Common myeloid progenitor, CD34-positive (primary cell): ENCODE measurements at regions not wholly inside any gene's neighbourhood (a gene's known extent, or its start where the extent isn't known, plus 50 kb on each side); places are given as distances from the start of the nearest gene placed in this dataset.

ENCODE experiments used
- CTCF ChIA-PET: fragments of 350-600 bp; sonication (Branson Sonifier 250); formaldehyde crosslinking; loops from one replicate; lab custom pipeline; 2021; ENCODE audit warnings: antibody characterized with exemption; lab: Charles Lee
- POLR2A ChIA-PET: fragments of 350-600 bp; sonication (Branson Sonifier 250); formaldehyde crosslinking; loops from one replicate; lab custom pipeline; 2021; ENCODE audit warnings: antibody characterized with exemption; lab: Charles Lee
- DNase-seq, 3 donors: peaks; one replicate each; pipeline versions ENCODE4 v3.0.0 to v3.0.0-alpha.2; 2013
- H3K27ac ChIP-seq, 2 experiments: 1 replicate in 1 of 2; 2 replicates in 1 of 2; pipeline ENCODE4 v1.7.0; 2013; ENCODE audit warnings: inconsistent platforms in 2 of 2, low read length in 2 of 2, mild to moderate bottlenecking in 2 of 2, low read depth in 1 of 2, moderate library complexity in 1 of 2; ENCODE audit not compliant: severe bottlenecking in 2 of 2, insufficient read depth in 1 of 2, poor library complexity in 1 of 2
- H3K27me3 ChIP-seq, 5 experiments: replicated peaks in 2 of 5; 1 replicate in 3 of 5; 2 replicates in 2 of 5; pipeline versions ENCODE4 v1.6.1 to v1.7.0; 2013; ENCODE audit warnings: low read length in 4 of 5, mild to moderate bottlenecking in 2 of 5, moderate library complexity in 2 of 5, inconsistent platforms in 1 of 5; ENCODE audit not compliant: insufficient read depth in 5 of 5, control insufficient read depth in 4 of 5
- H3K36me3 ChIP-seq, 4 experiments: 1 replicate in 2 of 4; 2 replicates in 2 of 4; pipeline versions ENCODE4 v1.6.1 to v1.7.0; 2013; ENCODE audit warnings: low read length in 3 of 4, control low read depth in 1 of 4, mild to moderate bottlenecking in 1 of 4; ENCODE audit not compliant: control insufficient read depth in 4 of 4, insufficient read depth in 4 of 4
- H3K4me1 ChIP-seq, 4 experiments: 1 replicate in 3 of 4; 2 replicates in 1 of 4; pipeline versions ENCODE4 v1.6.1 to v1.7.1; 2013; ENCODE audit warnings: low read length in 3 of 4, mild to moderate bottlenecking in 3 of 4, control low read depth in 1 of 4, inconsistent platforms in 1 of 4, moderate library complexity in 1 of 4; ENCODE audit not compliant: control insufficient read depth in 4 of 4, insufficient read depth in 4 of 4; ENCODE audit errors: control extremely low read depth in 1 of 4
- H3K4me3 ChIP-seq, 7 experiments: 1 replicate in 4 of 7; 2 replicates in 3 of 7; pipeline versions ENCODE4 v1.5.1 to v1.7.0; 2013; ENCODE audit warnings: mild to moderate bottlenecking in 7 of 7, low read length in 6 of 7, moderate library complexity in 6 of 7, inconsistent platforms in 2 of 7, low read depth in 2 of 7, control low read depth in 1 of 7; ENCODE audit not compliant: insufficient read depth in 4 of 7, control insufficient read depth in 1 of 7; ENCODE audit errors: extremely low read depth in 1 of 7
- H3K9me3 ChIP-seq, 5 experiments: 1 replicate in 4 of 5; 2 replicates in 1 of 5; pipeline versions ENCODE4 v1.6.1 to v1.7.1; 2013; ENCODE audit warnings: low read length in 4 of 5, mild to moderate bottlenecking in 2 of 5, inconsistent platforms in 1 of 5, low read depth in 1 of 5, moderate library complexity in 1 of 5; ENCODE audit not compliant: control insufficient read depth in 4 of 5, insufficient read depth in 2 of 5; ENCODE audit errors: control extremely low read depth in 1 of 5
- WGBS: methylation state at CpG from one replicate; pipeline ENCODE4 v1.1.5; 2013; ENCODE audit not compliant: insufficient coverage; 5-methylcytosine and 5-hydroxymethylcytosine counted together

DNA sequence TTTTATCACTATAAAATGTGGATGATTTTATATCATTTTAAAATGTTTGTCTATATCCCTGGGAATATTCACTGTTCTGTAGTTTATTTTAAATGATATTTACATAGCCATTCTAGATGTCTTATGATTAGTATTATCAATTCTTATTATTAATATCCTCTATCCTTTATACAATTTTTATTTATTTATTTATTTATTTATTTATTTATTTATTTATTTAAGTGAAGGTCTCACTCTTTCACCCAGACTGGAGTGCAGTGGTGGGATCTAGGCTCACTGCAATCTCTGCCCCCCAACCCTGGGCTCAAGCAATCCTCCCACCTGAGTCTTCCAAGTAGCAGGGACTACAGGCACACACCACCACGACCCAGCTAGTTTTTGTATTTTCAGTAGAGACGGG is 1848.9 kb downstream of the EFNA5 start:
- Histone ChIP-seq H3K36me3 (no peaks in the 10 kb centered on the region), H3K9me3 (no peaks in the 10 kb centered on the region), H3K27ac (no peak overlapping the region), H3K4me3 (no peak overlapping the region), H3K27me3 (no peaks in the 10 kb centered on the region), H3K4me1 (no peaks in the 10 kb centered on the region)
- ChIA-PET CTCF (no interaction called here), POLR2A (no interaction called here)
- DNase-seq: no peak
- whole genome bisulfite sequencing: 87% methylated on average over 2 of the region's 2 CpGs

DNA sequence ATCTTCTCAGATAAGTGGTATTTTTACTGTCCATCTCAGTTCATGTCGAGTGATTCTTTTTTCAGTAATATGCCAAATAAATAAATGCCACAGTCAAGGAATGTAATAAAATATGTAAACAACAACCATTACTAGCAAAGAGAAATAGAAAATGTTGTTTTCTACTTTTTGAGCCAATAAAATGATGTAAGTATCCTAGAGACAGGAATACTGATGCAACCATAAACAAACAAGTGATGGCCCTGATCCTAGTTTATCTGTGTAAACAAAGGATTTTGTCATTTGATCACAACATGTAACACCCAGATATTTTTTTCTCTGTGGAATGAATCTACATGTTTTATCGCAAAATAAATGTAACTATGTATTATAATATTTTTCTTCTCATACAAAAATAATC is 1852.8 kb downstream of the EFNA5 start:
- WGBS: no CpG with 5 or more reads among the region's 2 CpGs
- POLR2A ChIA-PET: interaction anchor here (0.6 kb wide), 1 partner anchor 127 kb away, joined by 3 read pairs; no protein-coding TSS in a partner anchor
- H3K4me1 ChIP-seq: no peaks in the 10 kb centered on the region

DNA sequence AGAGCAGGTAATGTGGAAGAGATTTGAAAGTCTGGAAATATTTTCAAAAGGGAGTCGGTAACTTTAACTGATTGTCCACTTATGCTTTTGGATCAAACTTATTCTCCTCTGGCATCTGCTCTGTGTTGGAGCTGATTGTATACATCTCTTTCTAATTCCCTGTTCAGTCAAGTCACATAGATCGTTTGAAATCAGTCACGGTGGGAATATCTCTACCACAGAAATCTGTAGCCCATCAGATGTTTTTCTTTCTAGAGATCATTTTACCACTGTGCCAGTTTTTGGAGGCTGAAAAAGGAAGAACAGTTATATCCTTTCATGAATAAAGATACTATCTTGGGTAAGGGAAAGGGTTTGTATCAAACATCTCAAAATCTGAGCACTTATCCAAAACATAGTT is 1853.3 kb downstream of the EFNA5 start:
- no peak for DNase-seq
- ChIA-PET POLR2A (no interaction called here), CTCF (no interaction called here)
- WGBS: 94% methylated on average over 3 of the region's 3 CpGs
- Histone ChIP-seq H3K4me1 (no peaks in the 10 kb centered on the region), H3K4me3 (no peak overlapping the region), H3K27ac (no peak overlapping the region), H3K9me3 (no peaks in the 10 kb centered on the region), H3K36me3 (no peaks in the 10 kb centered on the region), H3K27me3 (no peaks in the 10 kb centered on the region)

More for the DNA sequence above, 1852.8 kb downstream of the EFNA5 start:
- Histone ChIP-seq H3K4me3 (no peak overlapping the region), H3K27ac (no peak overlapping the region), H3K9me3 (no peaks in the 10 kb centered on the region), H3K27me3 (no peaks in the 10 kb centered on the region), H3K36me3 (no peaks in the 10 kb centered on the region)
- CTCF ChIA-PET: no interaction called here
- DNase-seq: no peak

DNA sequence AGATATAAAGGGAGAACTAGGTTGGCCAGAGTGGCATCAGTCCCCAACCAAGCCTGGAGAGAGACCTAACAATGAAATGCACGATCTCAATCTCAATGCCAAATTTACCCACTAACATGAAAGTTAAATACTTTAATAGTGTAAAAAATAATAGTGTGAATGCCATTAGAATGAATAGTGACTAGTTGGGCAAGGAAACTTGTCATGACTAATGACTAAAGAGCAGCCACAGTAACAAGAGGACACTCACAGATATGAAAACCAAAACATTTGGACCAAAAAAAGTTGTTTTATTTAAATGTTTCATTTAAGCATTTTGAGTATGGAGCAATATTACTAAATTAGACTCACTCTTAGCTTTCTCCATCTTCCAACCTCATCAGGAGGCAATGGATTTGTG is 1853.8 kb downstream of the EFNA5 start:
- no peaks in the 10 kb centered on the region for H3K9me3 ChIP-seq
- CTCF ChIA-PET: no interaction called here
- H3K36me3 ChIP-seq: no peaks in the 10 kb centered on the region
- no peak overlapping the region for H3K27ac ChIP-seq
- H3K4me3 ChIP-seq: no peak overlapping the region
- H3K27me3 ChIP-seq: no peaks in the 10 kb centered on the region
- POLR2A ChIA-PET: no interaction called here
- no CpG with 5 or more reads among the region's 1 CpG for WGBS
- no peaks in the 10 kb centered on the region for H3K4me1 ChIP-seq
- no peak for DNase-seq

DNA sequence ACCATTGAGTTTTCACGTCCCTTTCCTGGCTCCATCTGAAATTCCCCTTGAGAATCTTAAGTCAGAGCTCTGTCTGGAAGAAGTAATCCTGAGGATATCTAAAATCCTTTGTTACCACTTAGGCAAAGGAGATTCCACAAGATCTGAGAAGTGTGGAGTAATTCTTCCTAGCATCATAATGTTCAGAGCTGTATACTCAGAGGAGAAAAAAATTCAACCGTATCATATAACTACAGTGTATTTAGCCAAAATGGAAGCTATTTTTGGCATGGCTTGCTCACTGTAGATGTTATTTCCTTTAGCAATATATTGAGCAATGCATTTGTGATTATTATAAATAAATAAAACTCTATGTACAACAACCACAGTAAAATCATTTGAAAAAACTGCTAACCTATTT is 1858.4 kb downstream of the EFNA5 start:
- ChIA-PET CTCF (no interaction called here), POLR2A (interaction anchor here (0.7 kb wide), 1 partner anchor 57 kb away, joined by 3 read pairs; no protein-coding TSS in a partner anchor)
- no peak overlapping the region for H3K4me3 ChIP-seq
- no peaks in the 10 kb centered on the region for H3K36me3 ChIP-seq
- no peak overlapping the region for H3K27ac ChIP-seq
- H3K27me3 ChIP-seq: no peaks in the 10 kb centered on the region
- H3K4me1 ChIP-seq: no peaks in the 10 kb centered on the region
- no peak for DNase-seq
- 91% methylated on average over 1 of the region's 2 CpGs for WGBS
- no peaks in the 10 kb centered on the region for H3K9me3 ChIP-seq

DNA sequence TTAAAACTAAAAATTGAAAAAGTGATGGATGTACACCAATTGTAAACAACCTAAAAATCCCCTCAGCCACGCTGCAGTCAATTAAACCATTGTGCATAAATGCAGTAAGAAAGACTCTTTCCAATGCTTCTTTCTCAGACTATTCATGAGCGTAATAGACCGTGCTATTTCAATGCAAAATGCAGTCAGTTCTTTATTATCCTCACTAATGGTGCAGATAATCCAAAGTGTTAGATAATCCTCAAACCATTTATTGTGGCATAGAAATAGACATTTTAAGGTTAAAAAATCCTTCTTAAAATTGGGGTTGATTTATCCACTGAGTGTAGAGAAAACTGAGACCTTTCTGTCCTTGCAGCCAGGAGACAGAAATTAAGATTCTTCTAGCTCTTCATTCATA is 1862.8 kb downstream of the EFNA5 start:
- H3K27me3 ChIP-seq: no peaks in the 10 kb centered on the region

DNA sequence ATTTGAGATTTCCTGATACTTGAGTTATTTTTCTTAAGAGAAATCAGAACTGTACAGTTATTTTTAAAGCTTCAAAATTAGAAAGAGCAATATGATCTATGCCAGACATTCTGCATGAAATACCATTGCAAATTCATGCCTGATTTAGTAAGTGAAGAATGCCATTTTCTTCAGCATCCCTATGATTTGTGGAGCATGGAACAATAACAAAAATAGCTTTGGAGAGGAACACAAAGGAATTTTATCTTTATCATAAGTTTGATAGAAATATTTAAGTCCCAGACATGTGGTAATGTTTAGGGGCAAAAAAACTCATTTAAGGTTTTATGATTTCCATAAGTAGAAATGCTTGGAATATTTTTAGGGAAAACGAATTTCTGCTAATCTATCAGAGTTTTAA is 1863.4 kb downstream of the EFNA5 start:
- H3K4me1 ChIP-seq: no peaks in the 10 kb centered on the region
- no peaks in the 10 kb centered on the region for H3K27me3 ChIP-seq
- no peaks in the 10 kb centered on the region for H3K36me3 ChIP-seq
- no peaks in the 10 kb centered on the region for H3K9me3 ChIP-seq
- ChIA-PET POLR2A (no interaction called here), CTCF (no interaction called here)
- no peak overlapping the region for H3K27ac ChIP-seq
- no peak for DNase-seq
- no CpG with 5 or more reads among the region's 1 CpG for WGBS
- H3K4me3 ChIP-seq: no peak overlapping the region

More for the DNA sequence above, 1862.8 kb downstream of the EFNA5 start:
- ChIA-PET CTCF (no interaction called here), POLR2A (no interaction called here)
- Histone ChIP-seq H3K4me3 (no peak overlapping the region), H3K9me3 (no peaks in the 10 kb centered on the region), H3K36me3 (no peaks in the 10 kb centered on the region), H3K27ac (no peak overlapping the region), H3K4me1 (no peaks in the 10 kb centered on the region)
- DNase-seq: no peak
- WGBS: 88% methylated on average over 1 of the region's 3 CpGs
